Osteoblast (primary cell): ENCODE measurements at regions not wholly inside any gene's neighbourhood (a gene's known extent, or its start where the extent isn't known, plus 50 kb on each side); places are given as distances from the start of the nearest gene placed in this dataset.
"Not testable (repeated sequence)": the region's sequence is repeated elsewhere in the genome, so short reads cannot be mapped to it uniquely, and the experiment has no call there.

Experiments used
- DNase-seq: peaks from one replicate; pipeline ENCODE4 v3.0.0; 2011; ENCODE audit warnings: low spot score, mixed read lengths; ENCODE audit not compliant: insufficient read length; ENCODE audit errors: missing footprints
- H2AFZ ChIP-seq: 2 replicates; pipeline ENCODE4 v1.6.0; 2011; ENCODE audit warnings: mild to moderate bottlenecking, low read length
- H3K27ac ChIP-seq: 2 replicates; pipeline ENCODE4 v1.5.1; 2011; ENCODE audit warnings: mild to moderate bottlenecking, low read depth, low read length, moderate library complexity
- H3K27me3 ChIP-seq: 2 replicates; pipeline ENCODE4 v1.6.0; 2012; ENCODE audit warnings: mild to moderate bottlenecking, control low read depth, inconsistent platforms, low read length, moderate library complexity; ENCODE audit not compliant: insufficient read depth
- H3K36me3 ChIP-seq: 2 replicates; pipeline ENCODE4 v1.5.1; 2011; ENCODE audit warnings: mild to moderate bottlenecking, low read length, control low read depth, moderate library complexity; ENCODE audit not compliant: insufficient read depth
- H3K4me1 ChIP-seq: 2 replicates; pipeline ENCODE4 v1.5.1; 2011; ENCODE audit warnings: mild to moderate bottlenecking, low read length, control low read depth, moderate library complexity; ENCODE audit not compliant: insufficient read depth
- H3K4me2 ChIP-seq: 2 replicates; pipeline ENCODE4 v1.6.0; 2011; ENCODE audit warnings: mild to moderate bottlenecking, low read length; ENCODE audit not compliant: insufficient read depth
- H3K4me3 ChIP-seq: fragments of 200-600 bp; sonication (generic); 3 replicates; pipeline ENCODE4 v1.5.1; 2012; ENCODE audit warnings: mild to moderate bottlenecking, low read length, inconsistent platforms; ENCODE audit not compliant: insufficient read depth
- H3K79me2 ChIP-seq: 2 replicates; pipeline ENCODE4 v1.6.0; 2012; ENCODE audit warnings: mild to moderate bottlenecking, low read length, control low read depth, inconsistent platforms; ENCODE audit not compliant: insufficient read depth
- H3K9me3 ChIP-seq: 2 replicates; pipeline ENCODE4 v1.5.1; 2011; ENCODE audit warnings: low read depth, low read length, control low read depth
- H4K20me1 ChIP-seq: 2 replicates; pipeline ENCODE4 v1.6.0; 2012; ENCODE audit warnings: mild to moderate bottlenecking, low read length, control low read depth; ENCODE audit not compliant: insufficient read depth
- TF ChIP-seq, protein P1 (sequence below): IDR thresholded peaks from 2 replicates; pipeline ENCODE4 v1.5.1; 2011; ENCODE audit warnings: mild to moderate bottlenecking, low read depth, low read length, moderate library complexity; ENCODE audit errors: extremely low read depth

DNA sequence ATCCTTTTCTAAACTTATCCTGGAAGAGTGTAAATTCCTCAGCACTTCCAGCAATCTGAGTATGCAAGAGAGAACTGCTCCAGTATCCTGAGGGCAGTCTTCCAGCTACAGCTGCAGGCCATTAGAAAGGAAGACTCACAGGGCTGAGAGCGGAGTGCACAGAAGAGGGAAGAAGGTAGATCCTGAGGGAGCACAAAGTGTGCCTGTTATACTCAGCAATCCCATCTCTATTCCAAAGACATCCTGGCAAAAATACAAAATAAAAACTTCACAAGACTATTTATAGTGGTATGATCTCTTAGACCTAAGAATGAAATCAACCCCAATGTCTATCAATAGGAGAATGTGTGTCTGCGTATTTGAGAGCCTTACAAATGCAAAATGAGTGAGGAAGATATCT lies 292.0 kb downstream of the ZIC1 start:
- Histone ChIP-seq H2AFZ (no peak overlapping the region), H4K20me1 (no peaks in the 10 kb centered on the region), H3K27me3 (no peaks in the 10 kb centered on the region), H3K27ac (no peak overlapping the region), H3K36me3 (no peaks in the 10 kb centered on the region), H3K4me2 (no peak overlapping the region), H3K9me3 (no peaks in the 10 kb centered on the region), H3K4me3 (no peak overlapping the region), H3K79me2 (no peaks in the 10 kb centered on the region), H3K4me1 (peaks cover 8% of the 10 kb centered on the region)
- TF ChIP-seq, protein P1, sequence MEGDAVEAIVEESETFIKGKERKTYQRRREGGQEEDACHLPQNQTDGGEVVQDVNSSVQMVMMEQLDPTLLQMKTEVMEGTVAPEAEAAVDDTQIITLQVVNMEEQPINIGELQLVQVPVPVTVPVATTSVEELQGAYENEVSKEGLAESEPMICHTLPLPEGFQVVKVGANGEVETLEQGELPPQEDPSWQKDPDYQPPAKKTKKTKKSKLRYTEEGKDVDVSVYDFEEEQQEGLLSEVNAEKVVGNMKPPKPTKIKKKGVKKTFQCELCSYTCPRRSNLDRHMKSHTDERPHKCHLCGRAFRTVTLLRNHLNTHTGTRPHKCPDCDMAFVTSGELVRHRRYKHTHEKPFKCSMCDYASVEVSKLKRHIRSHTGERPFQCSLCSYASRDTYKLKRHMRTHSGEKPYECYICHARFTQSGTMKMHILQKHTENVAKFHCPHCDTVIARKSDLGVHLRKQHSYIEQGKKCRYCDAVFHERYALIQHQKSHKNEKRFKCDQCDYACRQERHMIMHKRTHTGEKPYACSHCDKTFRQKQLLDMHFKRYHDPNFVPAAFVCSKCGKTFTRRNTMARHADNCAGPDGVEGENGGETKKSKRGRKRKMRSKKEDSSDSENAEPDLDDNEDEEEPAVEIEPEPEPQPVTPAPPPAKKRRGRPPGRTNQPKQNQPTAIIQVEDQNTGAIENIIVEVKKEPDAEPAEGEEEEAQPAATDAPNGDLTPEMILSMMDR, result no peak
- DNase-seq, result no peak

DNA sequence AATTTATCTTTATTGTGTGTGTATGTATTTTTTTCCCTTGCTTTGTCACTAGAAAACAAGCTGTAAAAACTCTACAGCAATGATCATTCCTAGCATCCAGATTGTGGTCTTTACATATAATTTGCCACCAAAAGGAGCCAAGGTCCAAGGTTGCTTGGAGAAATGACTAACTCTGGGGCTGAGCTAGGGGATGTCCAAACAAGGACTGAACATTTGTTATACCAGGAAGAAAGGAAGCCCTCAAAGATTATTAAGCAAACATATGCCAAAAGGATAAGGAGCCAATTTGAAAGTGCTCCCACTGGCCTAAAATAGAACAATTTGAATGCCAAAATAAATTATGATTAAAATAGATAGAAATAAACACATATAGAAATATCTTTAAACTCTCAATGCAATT lies 293.3 kb downstream of the ZIC1 start:
- TF ChIP-seq, protein P1, result no peak
- peaks cover 8% of the 10 kb centered on the region for H3K4me1 ChIP-seq
- H3K27me3 ChIP-seq, result no peaks in the 10 kb centered on the region
- no peaks in the 10 kb centered on the region for H3K36me3 ChIP-seq
- H4K20me1 ChIP-seq, result no peaks in the 10 kb centered on the region
- no peak overlapping the region for H3K4me2 ChIP-seq
- H2AFZ ChIP-seq, result no peak overlapping the region
- H3K79me2 ChIP-seq, result no peaks in the 10 kb centered on the region
- DNase-seq, result no peak
- H3K27ac ChIP-seq, result no peak overlapping the region
- no peak overlapping the region for H3K4me3 ChIP-seq
- no peaks in the 10 kb centered on the region for H3K9me3 ChIP-seq

DNA sequence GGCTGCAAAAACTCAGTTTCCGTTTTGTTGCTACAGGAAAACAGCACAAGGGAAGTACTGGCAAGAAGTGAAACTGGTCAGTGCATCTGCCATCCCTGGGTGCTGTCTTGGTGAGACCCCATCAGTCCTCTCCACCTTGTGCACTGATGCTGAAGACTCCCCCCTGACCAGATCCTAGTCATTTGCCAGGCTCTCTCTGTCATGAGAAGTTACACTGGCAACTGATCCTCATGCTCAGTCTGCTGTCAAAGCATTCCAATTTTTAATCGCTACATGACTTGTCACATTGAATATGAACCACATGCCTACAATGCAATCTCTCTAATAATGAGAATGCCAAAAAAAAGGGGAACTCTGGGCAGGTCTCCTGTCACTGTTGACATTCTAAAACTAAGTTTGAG lies 296.5 kb downstream of the ZIC1 start:
- Histone ChIP-seq H3K9me3 (no peaks in the 10 kb centered on the region), H3K36me3 (no peaks in the 10 kb centered on the region), H3K27me3 (no peaks in the 10 kb centered on the region), H3K4me3 (no peak overlapping the region), H3K79me2 (no peaks in the 10 kb centered on the region), H4K20me1 (no peaks in the 10 kb centered on the region), H3K4me2 (no peak overlapping the region), H2AFZ (peak overlapping the region; percentile 29), H3K4me1 (no peaks in the 10 kb centered on the region), H3K27ac (no peak overlapping the region)
- TF ChIP-seq, protein P1, result no peak
- no peak for DNase-seq

DNA sequence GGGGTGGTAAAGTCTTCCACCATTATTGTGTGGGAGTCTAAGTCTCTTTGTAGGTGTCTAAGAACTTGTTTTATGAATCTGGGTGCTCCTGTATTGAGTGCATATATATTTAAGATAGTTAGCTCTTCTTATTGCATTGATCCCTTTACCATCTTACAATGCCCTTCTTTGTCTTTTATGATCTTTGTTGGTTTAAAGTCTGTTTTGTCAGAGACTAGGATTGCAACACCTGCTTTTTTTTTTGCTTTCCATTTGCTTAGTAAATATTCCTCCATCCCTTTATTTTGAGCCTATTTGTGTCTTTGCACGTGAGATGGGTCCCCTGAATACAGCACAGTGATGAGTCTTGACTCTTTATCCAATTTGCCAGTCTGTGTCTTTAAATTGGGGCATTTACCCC lies 301.6 kb downstream of the ZIC1 start:
- H3K4me2 ChIP-seq, result not testable (repeated sequence)

More for the DNA sequence above, 301.6 kb downstream of the ZIC1 start:
- H3K79me2 ChIP-seq, H3K36me3 ChIP-seq, H2AFZ ChIP-seq, H3K4me1 ChIP-seq, H4K20me1 ChIP-seq, H3K27me3 ChIP-seq, H3K27ac ChIP-seq, H3K9me3 ChIP-seq, H3K4me3 ChIP-seq, DNase-seq: not testable (repeated sequence)
